Panc1 (cell line): ENCODE measurements at regions not wholly inside any gene's neighbourhood (a gene's known extent, or its start where the extent isn't known, plus 50 kb on each side); places are given as distances from the start of the nearest gene placed in this dataset.

ENCODE experiments used
- POLR2AphosphoS5 ChIP-seq: IDR thresholded peaks from 2 replicates; pipeline ENCODE4 v1.6.1; 2012; ENCODE audit warnings: mild to moderate bottlenecking, low read depth, low read length, moderate library complexity
- SIN3A ChIP-seq: IDR thresholded peaks from 2 replicates; pipeline ENCODE4 v1.6.1; 2012; ENCODE audit warnings: low read depth, mild to moderate bottlenecking, low read length, moderate library complexity, borderline replicate concordance; ENCODE audit not compliant: insufficient read depth
- TF ChIP-seq, protein P1 (sequence below): fragments of 450-650 bp; IDR thresholded peaks from 2 replicates; pipeline ENCODE4 v1.5.1; 2017; ENCODE audit warnings: mild to moderate bottlenecking
- TF ChIP-seq, protein P2 (sequence below), 2 experiments: IDR thresholded peaks; 2 replicates each; pipeline ENCODE4 v1.6.1; 2011 to 2012; ENCODE audit warnings: low read depth in 2 of 2, control low read depth in 1 of 2, low read length in 1 of 2, mild to moderate bottlenecking in 1 of 2, moderate library complexity in 1 of 2; ENCODE audit not compliant: insufficient read depth in 1 of 2

DNA sequence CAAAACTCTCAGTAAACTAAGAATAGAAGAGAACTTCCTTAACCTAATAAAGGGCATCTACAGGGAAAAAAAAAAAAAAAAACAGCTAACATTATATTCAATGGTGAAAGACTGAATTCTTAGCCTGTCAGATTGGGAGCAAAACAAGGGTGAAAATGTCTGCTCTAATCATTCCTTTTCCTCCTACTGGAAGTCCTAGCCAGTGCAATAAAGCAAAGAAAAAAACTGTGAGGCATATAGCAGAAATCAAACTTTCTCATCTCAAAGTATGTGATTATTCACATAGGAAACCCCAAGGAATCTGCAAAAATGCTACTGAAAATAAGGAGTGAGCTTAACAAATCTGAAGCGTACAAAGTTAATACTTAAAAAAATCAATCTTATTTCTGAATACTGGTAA is 170.7 kb downstream of the NUAK1 start:
- TF ChIP-seq, protein P1, sequence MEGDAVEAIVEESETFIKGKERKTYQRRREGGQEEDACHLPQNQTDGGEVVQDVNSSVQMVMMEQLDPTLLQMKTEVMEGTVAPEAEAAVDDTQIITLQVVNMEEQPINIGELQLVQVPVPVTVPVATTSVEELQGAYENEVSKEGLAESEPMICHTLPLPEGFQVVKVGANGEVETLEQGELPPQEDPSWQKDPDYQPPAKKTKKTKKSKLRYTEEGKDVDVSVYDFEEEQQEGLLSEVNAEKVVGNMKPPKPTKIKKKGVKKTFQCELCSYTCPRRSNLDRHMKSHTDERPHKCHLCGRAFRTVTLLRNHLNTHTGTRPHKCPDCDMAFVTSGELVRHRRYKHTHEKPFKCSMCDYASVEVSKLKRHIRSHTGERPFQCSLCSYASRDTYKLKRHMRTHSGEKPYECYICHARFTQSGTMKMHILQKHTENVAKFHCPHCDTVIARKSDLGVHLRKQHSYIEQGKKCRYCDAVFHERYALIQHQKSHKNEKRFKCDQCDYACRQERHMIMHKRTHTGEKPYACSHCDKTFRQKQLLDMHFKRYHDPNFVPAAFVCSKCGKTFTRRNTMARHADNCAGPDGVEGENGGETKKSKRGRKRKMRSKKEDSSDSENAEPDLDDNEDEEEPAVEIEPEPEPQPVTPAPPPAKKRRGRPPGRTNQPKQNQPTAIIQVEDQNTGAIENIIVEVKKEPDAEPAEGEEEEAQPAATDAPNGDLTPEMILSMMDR: no peak
- no peak for TF ChIP-seq POLR2AphosphoS5
- TF ChIP-seq, protein P2, sequence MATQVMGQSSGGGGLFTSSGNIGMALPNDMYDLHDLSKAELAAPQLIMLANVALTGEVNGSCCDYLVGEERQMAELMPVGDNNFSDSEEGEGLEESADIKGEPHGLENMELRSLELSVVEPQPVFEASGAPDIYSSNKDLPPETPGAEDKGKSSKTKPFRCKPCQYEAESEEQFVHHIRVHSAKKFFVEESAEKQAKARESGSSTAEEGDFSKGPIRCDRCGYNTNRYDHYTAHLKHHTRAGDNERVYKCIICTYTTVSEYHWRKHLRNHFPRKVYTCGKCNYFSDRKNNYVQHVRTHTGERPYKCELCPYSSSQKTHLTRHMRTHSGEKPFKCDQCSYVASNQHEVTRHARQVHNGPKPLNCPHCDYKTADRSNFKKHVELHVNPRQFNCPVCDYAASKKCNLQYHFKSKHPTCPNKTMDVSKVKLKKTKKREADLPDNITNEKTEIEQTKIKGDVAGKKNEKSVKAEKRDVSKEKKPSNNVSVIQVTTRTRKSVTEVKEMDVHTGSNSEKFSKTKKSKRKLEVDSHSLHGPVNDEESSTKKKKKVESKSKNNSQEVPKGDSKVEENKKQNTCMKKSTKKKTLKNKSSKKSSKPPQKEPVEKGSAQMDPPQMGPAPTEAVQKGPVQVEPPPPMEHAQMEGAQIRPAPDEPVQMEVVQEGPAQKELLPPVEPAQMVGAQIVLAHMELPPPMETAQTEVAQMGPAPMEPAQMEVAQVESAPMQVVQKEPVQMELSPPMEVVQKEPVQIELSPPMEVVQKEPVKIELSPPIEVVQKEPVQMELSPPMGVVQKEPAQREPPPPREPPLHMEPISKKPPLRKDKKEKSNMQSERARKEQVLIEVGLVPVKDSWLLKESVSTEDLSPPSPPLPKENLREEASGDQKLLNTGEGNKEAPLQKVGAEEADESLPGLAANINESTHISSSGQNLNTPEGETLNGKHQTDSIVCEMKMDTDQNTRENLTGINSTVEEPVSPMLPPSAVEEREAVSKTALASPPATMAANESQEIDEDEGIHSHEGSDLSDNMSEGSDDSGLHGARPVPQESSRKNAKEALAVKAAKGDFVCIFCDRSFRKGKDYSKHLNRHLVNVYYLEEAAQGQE (IDR thresholded peaks at IDR 0.05; ENCODE audit: insufficient read depth in 1 of 2, low read depth in 2 of 2, low read length in 1 of 2): no peak
- no peak for TF ChIP-seq SIN3A
